HG03439 (cell line): ENCODE measurements at regions not wholly inside any gene's neighbourhood (a gene's known extent, or its start where the extent isn't known, plus 50 kb on each side); places are given as distances from the start of the nearest gene placed in this dataset.

Experiments used
- ATAC-seq: cut with Tn5 transposase; IDR thresholded peaks from one replicate; pipeline ENCODE4 v1.9.1; 2021; ENCODE audit warnings: mild to moderate bottlenecking, moderate library complexity; ENCODE audit not compliant: unreplicated experiment

DNA sequence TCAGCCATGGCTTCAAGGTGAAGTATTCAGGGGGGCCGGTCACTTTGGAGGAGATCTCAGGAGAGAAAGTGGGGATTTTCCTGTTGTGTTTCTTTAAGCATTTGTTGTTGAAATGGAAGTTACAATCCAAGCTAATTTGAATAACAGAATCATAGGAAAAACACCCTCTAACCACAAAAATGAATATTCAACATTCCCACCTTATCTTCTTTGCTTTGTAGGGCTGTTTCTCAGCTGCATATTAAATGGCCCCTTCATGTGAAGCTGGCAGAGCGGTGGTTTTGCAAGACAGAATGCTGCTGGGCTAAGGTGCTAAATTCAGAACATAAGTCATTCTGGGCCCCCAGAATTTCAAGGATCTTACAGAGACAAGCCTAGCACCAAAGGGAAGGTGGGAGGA, 279.0 kb downstream of the RRAGC start:
- no peak for ATAC-seq

- no peak for ATAC-seq
These were observed 280.5 kb downstream of the RRAGC start for GRCh38 chr1:38579056-38579455.

DNA sequence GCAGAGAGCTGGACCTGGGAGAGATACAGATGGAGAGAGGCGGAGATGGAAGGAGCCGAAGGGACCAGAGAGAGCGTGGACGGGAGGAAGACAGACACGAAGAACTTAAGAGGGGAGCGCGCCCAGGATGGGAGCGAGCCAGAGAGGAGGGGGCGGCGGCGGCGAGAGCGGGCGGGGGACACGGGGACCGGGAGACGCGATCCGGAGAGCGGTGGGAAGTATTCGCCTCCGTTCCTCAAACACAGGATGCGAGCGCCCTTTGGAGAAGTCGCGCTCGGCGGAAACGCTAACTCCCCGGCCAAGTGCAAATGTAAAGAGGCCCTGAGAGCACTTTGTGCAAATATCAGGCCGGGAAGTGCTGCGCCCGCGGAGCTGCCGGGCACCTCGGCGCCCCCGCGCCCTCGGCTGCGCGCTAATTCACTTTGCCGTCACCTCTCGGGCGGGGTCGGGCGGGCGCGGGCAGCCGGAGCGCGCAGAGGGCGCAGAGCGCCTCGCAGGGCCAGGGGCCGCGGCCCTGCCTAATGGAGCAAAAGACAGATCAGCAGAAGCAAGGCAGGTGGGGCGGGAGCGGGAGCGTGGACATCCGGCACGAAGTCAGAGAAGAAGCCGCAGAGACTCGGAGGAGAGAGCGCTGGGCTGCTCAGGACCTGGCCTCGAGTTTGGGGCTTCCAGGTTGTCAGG, 281.2 kb downstream of the RRAGC start:
- no peak for ATAC-seq

DNA sequence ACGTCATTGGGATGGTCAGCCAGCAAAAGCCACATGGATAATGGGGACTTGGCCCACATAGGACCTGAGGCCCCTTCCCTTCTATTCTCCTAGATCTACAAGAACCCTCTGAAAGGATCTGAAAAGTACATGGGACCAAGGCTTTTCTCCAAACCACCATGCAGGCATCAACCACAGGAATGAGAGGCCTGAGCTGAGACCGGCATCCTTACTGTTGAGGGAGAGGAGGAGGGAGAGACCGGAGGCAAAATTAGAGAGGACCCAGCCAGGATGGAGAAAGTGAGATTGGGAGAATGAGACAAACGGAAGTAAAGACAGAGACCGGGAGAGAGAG, 281.7 kb downstream of the RRAGC start:
- ATAC-seq: no peak

DNA sequence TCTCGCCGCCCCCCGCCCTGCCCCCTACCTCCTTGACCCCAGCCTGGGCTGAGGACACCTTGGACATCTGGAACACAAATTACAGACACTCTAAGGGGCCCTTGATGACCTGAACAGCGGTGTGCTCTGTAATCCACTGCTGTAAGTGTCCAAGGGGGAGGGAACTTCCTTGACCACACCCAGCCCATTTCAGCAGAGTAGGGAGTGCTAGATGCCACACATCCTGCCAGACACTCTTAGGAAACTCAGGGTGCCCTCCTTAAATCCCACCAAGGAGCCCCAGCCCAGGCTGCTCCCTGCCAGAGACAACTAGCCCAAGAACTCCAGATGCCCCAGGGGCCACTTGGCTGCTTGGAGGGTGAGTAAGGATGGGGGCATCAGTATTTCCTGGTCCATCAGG, 282.2 kb downstream of the RRAGC start:
- no peak for ATAC-seq

DNA sequence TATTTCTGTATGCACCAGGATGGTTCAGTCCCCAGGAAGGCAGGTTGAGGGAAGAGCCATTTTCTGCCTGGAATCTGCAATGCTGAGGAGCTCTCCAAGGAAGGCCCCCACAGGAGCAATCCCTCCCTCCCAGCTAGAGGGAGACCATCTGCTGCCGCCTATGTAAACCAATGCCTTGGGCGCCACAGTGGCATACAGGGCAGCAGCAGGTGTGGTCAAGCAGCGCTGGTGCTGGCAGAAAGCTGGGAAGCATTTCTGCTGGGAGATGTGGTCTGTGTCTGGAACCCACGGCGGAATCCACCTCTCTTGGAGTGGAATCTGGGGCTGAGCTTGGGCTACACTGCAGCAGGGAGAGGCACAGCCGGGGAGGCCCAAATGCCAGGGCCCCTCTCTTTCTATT, 283.3 kb downstream of the RRAGC start:
- no peak for ATAC-seq

GRCh38 chr1:38571726-38572125, 287.8 kb downstream of the RRAGC start:
- no peak for ATAC-seq

DNA sequence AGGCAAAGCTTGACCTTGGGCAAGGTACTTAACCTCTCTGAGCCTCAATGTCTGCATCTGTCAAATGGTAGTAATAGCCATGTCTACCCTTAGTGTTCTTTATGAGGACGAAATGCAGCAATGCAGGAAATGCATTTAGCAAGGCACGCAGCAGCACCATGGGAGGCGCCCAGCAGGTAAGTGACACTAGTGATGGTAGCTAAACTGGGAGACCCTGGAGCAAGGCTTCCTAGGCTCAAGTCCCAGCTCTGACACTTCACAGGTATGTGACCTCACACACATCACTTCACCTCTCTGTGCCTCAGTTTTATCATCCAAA, 289.0 kb downstream of the RRAGC start:
- no peak for ATAC-seq

GRCh38 chr1:38569932-38570656, 289.5 kb downstream of the RRAGC start:
- no peak for ATAC-seq

- no peak for ATAC-seq
These were observed 291.3 kb downstream of the RRAGC start for GRCh38 chr1:38568061-38568857.

DNA sequence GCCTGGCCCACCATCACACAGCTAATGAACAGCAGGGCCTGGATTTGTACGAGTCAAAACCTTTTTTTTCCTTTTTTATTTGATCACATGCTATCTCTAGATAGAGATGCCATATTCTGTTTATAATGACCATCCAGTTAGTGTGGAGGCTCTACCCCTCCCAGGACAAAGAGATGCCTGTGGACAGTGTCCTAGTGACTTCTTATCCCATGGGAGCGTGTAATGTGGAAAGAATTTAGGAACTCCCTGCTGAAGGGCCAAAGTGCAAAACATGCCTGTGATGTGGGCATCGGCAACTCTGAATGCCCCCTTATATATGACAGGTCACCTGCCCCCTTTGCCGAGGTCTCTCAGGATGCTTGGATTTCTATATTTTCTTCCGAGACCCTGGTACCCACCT, 292.2 kb downstream of the RRAGC start:
- no peak for ATAC-seq

GRCh38 chr1:38565020-38565491, 294.5 kb downstream of the RRAGC start:
- no peak for ATAC-seq

GRCh38 chr1:38563942-38564735, 295.4 kb downstream of the RRAGC start:
- ATAC-seq: no peak

GRCh38 chr1:38561725-38562124, 297.8 kb downstream of the RRAGC start:
- ATAC-seq: no peak

DNA sequence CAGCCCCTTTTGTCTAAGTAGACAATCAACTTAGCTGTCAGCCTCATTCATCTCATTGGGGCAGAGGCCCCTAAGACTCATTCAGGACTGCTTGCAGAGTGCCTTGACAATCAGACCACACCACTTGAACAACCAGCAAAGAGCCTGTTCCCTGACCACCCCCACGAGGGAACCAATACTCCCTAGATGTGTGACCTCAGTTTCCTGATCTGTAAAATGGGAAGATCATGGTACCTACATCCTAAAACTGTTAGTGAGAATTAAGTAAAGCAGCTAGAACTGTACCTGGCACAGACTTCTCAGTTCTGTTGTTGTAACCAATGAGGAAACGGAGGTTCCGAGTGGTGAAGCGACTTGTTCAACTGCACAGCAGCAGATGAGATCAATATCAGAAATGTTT, 298.5 kb downstream of the RRAGC start:
- no peak for ATAC-seq

DNA sequence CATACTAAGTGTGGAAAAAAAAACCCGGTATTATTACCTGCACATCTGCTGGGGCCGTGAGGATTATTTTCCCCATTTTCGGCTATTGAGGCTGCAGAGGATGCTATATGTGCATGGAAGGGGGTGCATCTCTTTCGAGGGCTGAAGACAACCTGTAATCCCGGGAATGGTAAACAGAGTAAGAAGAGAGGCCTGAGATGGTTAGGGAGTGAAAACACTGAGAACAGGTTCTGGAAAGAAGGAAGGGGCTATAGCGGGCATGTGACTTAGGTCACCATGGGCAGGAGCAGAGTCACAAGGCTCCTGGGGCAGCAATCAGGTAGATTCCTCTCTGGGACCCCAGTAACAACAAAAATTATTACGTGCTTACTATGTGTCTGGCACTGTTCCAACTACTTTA, 299.1 kb downstream of the RRAGC start:
- no peak for ATAC-seq

DNA sequence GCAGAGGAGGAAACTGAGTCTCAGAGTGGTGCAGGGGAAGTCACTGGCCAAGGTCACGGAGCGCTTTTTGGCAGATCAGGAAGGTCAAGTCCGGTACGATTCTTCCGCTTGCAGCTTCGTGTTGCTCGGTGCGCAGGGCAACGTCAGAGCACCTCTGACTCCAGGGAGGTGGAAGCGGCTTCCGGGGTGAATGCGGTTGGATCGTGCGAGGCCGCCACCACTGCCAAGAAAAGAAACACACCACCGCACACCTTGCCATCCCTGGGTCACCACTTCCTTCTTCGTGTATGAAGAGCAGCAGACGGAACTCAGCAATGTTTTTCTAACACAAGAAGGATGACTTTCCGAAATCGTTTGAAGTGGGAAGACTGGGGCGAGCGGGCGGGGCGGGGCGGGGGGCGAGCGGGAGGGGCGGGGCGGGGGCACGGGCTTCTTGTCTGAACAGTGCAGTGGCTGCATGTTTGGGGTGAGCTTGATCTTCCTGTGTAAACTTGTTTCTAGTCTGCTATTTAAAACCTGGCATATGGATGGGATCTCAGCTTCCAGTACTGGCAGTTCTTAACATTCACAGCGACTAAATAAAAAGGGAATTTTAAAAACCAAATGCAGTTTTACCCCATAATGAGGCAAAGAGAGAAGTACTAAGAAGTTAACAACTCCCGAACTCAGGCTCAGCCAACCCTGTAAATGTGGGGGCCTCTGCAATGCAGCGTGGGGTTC, 300.0 kb downstream of the RRAGC start:
- no peak for ATAC-seq

DNA sequence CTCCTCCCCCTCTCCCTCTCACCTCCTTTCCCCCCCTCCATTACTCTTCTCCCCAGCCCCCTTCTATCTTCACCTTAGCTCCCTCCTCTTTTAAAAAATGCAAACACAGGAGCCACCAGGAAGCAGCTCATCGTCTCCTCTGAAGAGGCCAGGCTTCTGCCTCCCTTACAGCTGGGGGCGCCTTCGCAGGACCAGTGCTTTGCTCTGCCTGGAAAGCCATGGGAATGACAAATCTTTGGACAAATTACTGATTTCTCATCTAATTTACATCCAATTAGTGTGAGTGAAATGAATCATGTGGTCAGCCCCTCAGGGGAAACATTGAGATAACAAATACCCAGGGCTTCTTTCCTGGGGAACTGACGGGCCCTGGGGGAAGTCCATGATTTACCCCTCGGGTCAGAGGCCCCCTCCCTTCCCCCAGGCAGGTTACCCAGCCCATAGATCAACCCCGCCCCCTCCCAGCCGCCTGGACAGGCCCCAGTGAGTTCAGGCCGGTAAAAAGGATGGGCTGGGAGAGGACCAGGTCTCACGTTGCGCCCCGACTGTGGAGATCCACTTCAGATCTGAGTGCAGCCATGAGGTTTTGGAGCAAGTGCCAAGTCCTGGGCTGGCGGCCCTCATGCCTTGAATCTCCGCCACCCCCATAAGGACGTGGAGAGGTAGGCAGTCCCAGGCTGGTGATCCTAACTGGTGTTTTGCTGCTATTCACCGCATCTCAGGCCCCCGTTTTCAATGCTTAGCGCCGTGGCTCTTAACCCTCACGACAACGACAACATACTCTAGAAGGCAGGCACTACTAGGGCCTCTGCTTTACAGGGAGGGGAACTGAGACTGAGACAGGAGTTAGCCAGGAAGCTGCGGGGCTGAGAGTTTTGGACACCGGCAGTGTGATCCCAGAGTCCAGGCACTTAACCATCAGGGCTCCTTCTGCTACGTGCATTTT, 300.8 kb downstream of the RRAGC start:
- ATAC-seq: no peak

GRCh38 chr1:38558055-38558454, 301.5 kb downstream of the RRAGC start:
- ATAC-seq: no peak

DNA sequence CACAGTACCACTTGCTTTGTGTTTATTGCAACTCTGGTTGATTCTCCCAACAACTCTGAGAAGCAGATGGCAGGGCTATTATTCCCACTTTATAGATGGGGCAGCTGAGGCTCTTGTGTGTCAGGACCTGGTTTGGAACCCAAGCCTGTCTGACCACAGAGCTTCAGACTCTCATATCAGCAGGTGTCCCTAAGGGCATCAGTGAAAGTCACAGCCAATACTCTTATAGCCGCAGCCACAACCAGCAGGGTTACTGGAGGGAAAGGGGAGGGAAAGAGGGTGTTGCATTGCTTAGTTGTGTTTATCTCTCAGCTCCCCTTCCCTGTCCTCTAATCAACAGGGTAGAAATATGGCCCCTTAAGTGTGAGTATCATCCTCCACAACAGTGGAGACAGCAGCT, 304.0 kb downstream of the RRAGC start:
- ATAC-seq: no peak
